ENCODE measurements at regions not wholly inside any gene's neighbourhood (a gene's known extent, or its start where the extent isn't known, plus 50 kb on each side); places are given as distances from the start of the nearest gene placed in this dataset.

- no peak for DNase-seq
These were observed 368.1 kb downstream of the ZEB2 start for GRCh38 chr2:144151851-144152250.

GRCh38 chr2:144151405-144151804 is 368.5 kb downstream of the ZEB2 start:
- no peak for DNase-seq

GRCh38 chr2:144147356-144147755 is 372.6 kb downstream of the ZEB2 start:
- no peak for DNase-seq

GRCh38 chr2:144146876-144147275 is 373.0 kb downstream of the ZEB2 start:
- DNase-seq, result no peak

GRCh38 chr2:144146076-144146475 is 373.8 kb downstream of the ZEB2 start:
- no peak for DNase-seq

GRCh38 chr2:144143294-144144151 is 376.4 kb downstream of the ZEB2 start:
- DNase-seq, result no peak

GRCh38 chr2:144140891-144141290 is 379.0 kb downstream of the ZEB2 start:
- no peak for DNase-seq

GRCh38 chr2:144137705-144138428 is 382.1 kb downstream of the ZEB2 start:
- no peak for DNase-seq

- no peak for DNase-seq
These were observed 382.6 kb downstream of the ZEB2 start for GRCh38 chr2:144137272-144137671.

GRCh38 chr2:144136297-144137010 is 383.5 kb downstream of the ZEB2 start:
- DNase-seq, result no peak

GRCh38 chr2:144133936-144134665 is 385.8 kb downstream of the ZEB2 start:
- no peak for DNase-seq

GRCh38 chr2:144132357-144132756 is 387.6 kb downstream of the ZEB2 start:
- no peak for DNase-seq

- no peak for DNase-seq
These were observed 388.9 kb downstream of the ZEB2 start for GRCh38 chr2:144131042-144131441.

GRCh38 chr2:144130551-144130950 is 389.4 kb downstream of the ZEB2 start:
- no peak for DNase-seq

- DNase-seq, result no peak
These were observed 391.7 kb downstream of the ZEB2 start for GRCh38 chr2:144128130-144128746.

- DNase-seq, result no peak
These were observed 392.2 kb downstream of the ZEB2 start for GRCh38 chr2:144127693-144128092.

GRCh38 chr2:144126302-144126701 is 393.6 kb downstream of the ZEB2 start:
- no peak for DNase-seq

GRCh38 chr2:144125751-144126150 is 394.2 kb downstream of the ZEB2 start:
- no peak for DNase-seq

GRCh38 chr2:144124882-144125281 is 395.0 kb downstream of the ZEB2 start:
- DNase-seq, result no peak

GRCh38 chr2:144120487-144120886 is 399.4 kb downstream of the ZEB2 start:
- no peak for DNase-seq

GRCh38 chr2:144117086-144117485 is 402.8 kb downstream of the ZEB2 start:
- DNase-seq, result no peak

- DNase-seq, result no peak
These were observed 404.1 kb downstream of the ZEB2 start for GRCh38 chr2:144115739-144116291.
